ENCODE measurements at regions not wholly inside any gene's neighbourhood (a gene's known extent, or its start where the extent isn't known, plus 50 kb on each side); places are given as distances from the start of the nearest gene placed in this dataset.

DNA sequence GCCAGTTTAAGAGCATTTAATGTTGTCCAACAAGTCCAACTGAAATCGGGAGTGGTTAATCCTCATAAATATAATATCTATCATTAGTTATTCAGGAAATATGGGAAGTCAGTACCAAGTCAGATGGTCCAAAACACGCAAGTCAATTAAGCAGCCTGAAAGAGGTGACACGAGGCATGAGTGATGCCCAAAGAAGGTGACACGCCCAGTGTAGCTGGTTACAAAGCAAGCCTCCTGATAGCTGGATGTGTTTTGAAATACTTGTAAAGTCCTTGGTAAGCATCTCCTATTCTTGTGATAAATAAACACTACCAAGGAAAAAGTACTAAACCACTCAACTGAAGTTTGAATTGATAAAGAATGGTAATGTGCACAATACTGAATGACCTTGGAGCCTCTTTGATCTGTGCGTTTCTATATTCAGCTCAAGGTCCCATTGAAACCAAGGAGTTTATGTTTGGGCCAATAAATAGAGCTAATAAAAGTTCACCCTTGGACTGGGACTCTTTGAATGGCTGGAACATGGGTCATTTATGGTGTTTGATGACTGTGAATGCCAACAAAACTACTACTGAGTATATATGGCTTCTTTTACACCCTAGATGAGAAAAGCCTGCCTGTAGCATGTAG lies 93.2 kb upstream of the KLF3 start:
- TF ChIP-seq, protein P1, sequence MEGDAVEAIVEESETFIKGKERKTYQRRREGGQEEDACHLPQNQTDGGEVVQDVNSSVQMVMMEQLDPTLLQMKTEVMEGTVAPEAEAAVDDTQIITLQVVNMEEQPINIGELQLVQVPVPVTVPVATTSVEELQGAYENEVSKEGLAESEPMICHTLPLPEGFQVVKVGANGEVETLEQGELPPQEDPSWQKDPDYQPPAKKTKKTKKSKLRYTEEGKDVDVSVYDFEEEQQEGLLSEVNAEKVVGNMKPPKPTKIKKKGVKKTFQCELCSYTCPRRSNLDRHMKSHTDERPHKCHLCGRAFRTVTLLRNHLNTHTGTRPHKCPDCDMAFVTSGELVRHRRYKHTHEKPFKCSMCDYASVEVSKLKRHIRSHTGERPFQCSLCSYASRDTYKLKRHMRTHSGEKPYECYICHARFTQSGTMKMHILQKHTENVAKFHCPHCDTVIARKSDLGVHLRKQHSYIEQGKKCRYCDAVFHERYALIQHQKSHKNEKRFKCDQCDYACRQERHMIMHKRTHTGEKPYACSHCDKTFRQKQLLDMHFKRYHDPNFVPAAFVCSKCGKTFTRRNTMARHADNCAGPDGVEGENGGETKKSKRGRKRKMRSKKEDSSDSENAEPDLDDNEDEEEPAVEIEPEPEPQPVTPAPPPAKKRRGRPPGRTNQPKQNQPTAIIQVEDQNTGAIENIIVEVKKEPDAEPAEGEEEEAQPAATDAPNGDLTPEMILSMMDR (IDR thresholded peaks at IDR 0.05; ENCODE audit: insufficient read depth, low read length, poor library complexity, severe bottlenecking): no peak
- no peak for TF ChIP-seq EZH2phosphoT487 (conservative IDR thresholded peaks at IDR 0.05; ENCODE audit: low read length)

Data from SU-DHL-6 (cell line).